Astrocyte (in vitro differentiated cells and primary cell): ENCODE measurements at regions not wholly inside any gene's neighbourhood (a gene's known extent, or its start where the extent isn't known, plus 50 kb on each side); places are given as distances from the start of the nearest gene placed in this dataset.

Experiments used
- DNase-seq: peaks from one replicate; pipeline ENCODE4 v3.0.0-alpha.2; 2010; ENCODE audit warnings: low read depth
- FAIRE-seq: peaks from 2 replicates; lab custom pipeline; 2011; peaks lifted over from hg19 to GRCh38; lab: Jason Lieb, UNC
- H2AFZ ChIP-seq: 2 replicates; pipeline ENCODE4 v1.6.0; 2012; ENCODE audit warnings: low read depth, low read length, inconsistent platforms
- H3K27ac ChIP-seq: 2 replicates; pipeline ENCODE4 v1.5.1; 2011; ENCODE audit warnings: low read depth, low read length, inconsistent platforms
- H3K27me3 ChIP-seq: 2 replicates; pipeline ENCODE4 v1.6.0; 2011; ENCODE audit warnings: low read length, inconsistent platforms; ENCODE audit not compliant: insufficient read depth
- H3K36me3 ChIP-seq: 2 replicates; pipeline ENCODE4 v1.5.1; 2011; ENCODE audit warnings: low read length, inconsistent platforms; ENCODE audit not compliant: insufficient read depth
- H3K4me1 ChIP-seq: 2 replicates; pipeline ENCODE4 v1.5.1; 2011; ENCODE audit warnings: low read length, inconsistent platforms; ENCODE audit not compliant: insufficient read depth
- H3K4me2 ChIP-seq: 2 replicates; pipeline ENCODE4 v1.6.0; 2012; ENCODE audit warnings: low read length, inconsistent platforms
- H3K4me3 ChIP-seq: 2 replicates; pipeline ENCODE4 v1.5.1; 2011; ENCODE audit warnings: low read depth, mild to moderate bottlenecking, low read length, inconsistent platforms; ENCODE audit not compliant: insufficient read depth
- H3K79me2 ChIP-seq: 2 replicates; pipeline ENCODE4 v1.6.0; 2012; ENCODE audit warnings: mild to moderate bottlenecking, low read length, inconsistent platforms; ENCODE audit not compliant: insufficient read depth
- H3K9ac ChIP-seq: 2 replicates; pipeline ENCODE4 v1.6.0; 2012; ENCODE audit warnings: mild to moderate bottlenecking, low read length, inconsistent platforms
- H3K9me3 ChIP-seq: 2 replicates; pipeline ENCODE4 v1.5.1; 2012; ENCODE audit warnings: low read depth, mild to moderate bottlenecking, low read length, inconsistent platforms; ENCODE audit not compliant: insufficient read depth
- H4K20me1 ChIP-seq: 2 replicates; pipeline ENCODE4 v1.6.0; 2012; ENCODE audit warnings: low read length, inconsistent platforms; ENCODE audit not compliant: insufficient read depth
- H3K27ac Mint-ChIP-seq: one replicate; pipeline ENCODE4 v1.8.0; 2021; ENCODE audit warnings: mild to moderate bottlenecking, mixed read lengths; ENCODE audit not compliant: unreplicated experiment
- H3K27me3 Mint-ChIP-seq: one replicate; pipeline ENCODE4 v1.8.0; 2021; ENCODE audit warnings: low read depth, mixed read lengths; ENCODE audit not compliant: unreplicated experiment
- H3K36me3 Mint-ChIP-seq: one replicate; pipeline ENCODE4 v1.8.0; 2021; ENCODE audit warnings: low read depth, mixed read lengths; ENCODE audit not compliant: unreplicated experiment
- H3K4me1 Mint-ChIP-seq: one replicate; pipeline ENCODE4 v1.8.0; 2021; ENCODE audit warnings: low read depth, mixed read lengths; ENCODE audit not compliant: unreplicated experiment
- H3K4me3 Mint-ChIP-seq: one replicate; pipeline ENCODE4 v1.8.0; 2021; ENCODE audit warnings: mild to moderate bottlenecking, moderate library complexity, mixed read lengths; ENCODE audit not compliant: unreplicated experiment
- H3K9me3 Mint-ChIP-seq: one replicate; pipeline ENCODE4 v1.8.0; 2021; ENCODE audit warnings: mild to moderate bottlenecking, mixed read lengths; ENCODE audit not compliant: unreplicated experiment
- CTCF ChIP-seq: IDR thresholded peaks from 2 replicates; pipeline ENCODE4 v1.5.1; 2011; ENCODE audit warnings: low read depth, mild to moderate bottlenecking, inconsistent platforms, low read length, moderate library complexity; ENCODE audit not compliant: insufficient read depth
- EZH2 ChIP-seq: IDR thresholded peaks from 2 replicates; pipeline ENCODE4 v1.6.1; 2012; ENCODE audit warnings: mild to moderate bottlenecking, low read length, inconsistent platforms; ENCODE audit not compliant: insufficient read depth

DNA sequence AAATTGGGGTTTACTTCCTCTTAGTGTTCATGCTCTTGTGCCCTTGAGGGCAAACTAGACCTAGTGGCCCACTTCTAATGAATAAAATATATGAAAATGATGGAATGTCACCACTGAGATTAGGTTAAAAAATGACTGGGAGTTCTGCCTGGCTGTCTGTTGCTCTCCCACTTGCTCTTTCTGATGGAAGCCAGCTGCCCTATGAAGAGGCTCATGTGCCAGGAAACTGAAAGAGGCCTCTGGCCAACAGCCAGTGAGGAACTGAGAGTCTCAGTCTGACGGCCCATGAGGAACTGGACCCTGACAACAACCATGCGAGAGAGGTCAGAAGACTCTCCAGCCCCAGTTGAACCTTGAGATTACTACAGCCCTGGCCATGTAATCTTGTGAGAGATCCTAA, 107.1 kb upstream of the FHIT start:
- Mint-ChIP-seq H3K9me3 (peaks cover 5% of the 10 kb centered on the region), H3K27me3 (no peaks in the 10 kb centered on the region), H3K27ac (no peak overlapping the region), H3K36me3 (no peaks in the 10 kb centered on the region), H3K4me3 (no peak overlapping the region), H3K4me1 (peaks cover 8% of the 10 kb centered on the region)
- Histone ChIP-seq H3K27me3 (no peaks in the 10 kb centered on the region), H3K4me3 (no peak overlapping the region), H4K20me1 (no peaks in the 10 kb centered on the region), H3K27ac (no peak overlapping the region), H3K79me2 (no peaks in the 10 kb centered on the region), H3K9ac (no peak overlapping the region), H3K9me3 (no peaks in the 10 kb centered on the region), H3K4me1 (no peaks in the 10 kb centered on the region), H3K4me2 (no peak overlapping the region), H3K36me3 (no peaks in the 10 kb centered on the region), H2AFZ (no peak overlapping the region)
- no peak for FAIRE-seq
- TF ChIP-seq EZH2: no peak
- TF ChIP-seq CTCF: no peak
- no peak for DNase-seq

DNA sequence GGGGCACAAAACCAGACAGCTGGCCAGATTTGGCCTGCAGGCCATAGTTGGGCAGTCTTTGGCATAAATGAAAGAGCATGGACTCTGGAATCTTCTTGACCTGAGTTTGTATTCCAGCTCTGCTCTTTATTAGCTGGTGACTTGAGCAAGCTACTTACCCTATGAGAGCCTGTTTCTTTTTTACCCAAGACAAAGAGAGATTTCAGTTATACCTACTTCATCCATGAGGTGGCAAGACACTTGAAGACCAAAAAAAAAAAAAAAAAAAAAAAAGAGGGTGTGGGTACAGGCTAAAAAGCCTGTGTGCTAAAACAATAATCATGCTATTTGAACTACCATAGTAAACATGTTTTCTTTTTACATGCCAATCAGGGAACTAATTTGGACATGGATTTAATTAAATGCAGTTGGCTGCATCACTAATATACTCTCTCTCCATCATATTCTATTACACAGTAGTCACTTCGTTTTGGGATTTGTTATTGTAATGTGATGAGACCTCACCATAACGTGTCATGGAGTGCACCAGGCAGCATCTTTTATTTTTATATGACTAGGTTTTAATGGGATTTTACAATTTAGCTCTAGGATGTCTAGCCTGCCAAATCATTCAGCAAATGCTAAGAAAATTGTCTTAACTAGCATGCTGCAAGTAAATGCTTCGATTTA, 109.2 kb upstream of the FHIT start:
- H4K20me1 ChIP-seq: no peaks in the 10 kb centered on the region
- no peaks in the 10 kb centered on the region for H3K4me1 ChIP-seq
- no peaks in the 10 kb centered on the region for H3K79me2 ChIP-seq
- no peak overlapping the region for H3K4me2 ChIP-seq
- H3K9me3 ChIP-seq: no peaks in the 10 kb centered on the region
- no peaks in the 10 kb centered on the region for H3K27me3 ChIP-seq
- H3K27ac ChIP-seq: no peak overlapping the region
- H2AFZ ChIP-seq: no peak overlapping the region
- Mint-ChIP-seq H3K36me3 (no peaks in the 10 kb centered on the region), H3K9me3 (peaks cover 5% of the 10 kb centered on the region), H3K4me3 (no peak overlapping the region), H3K27me3 (no peaks in the 10 kb centered on the region), H3K27ac (no peak overlapping the region), H3K4me1 (peaks cover 3% of the 10 kb centered on the region)
- H3K9ac ChIP-seq: no peak overlapping the region
- DNase-seq (no peak), FAIRE-seq (no peak)
- no peak for TF ChIP-seq CTCF
- no peak for TF ChIP-seq EZH2
- no peaks in the 10 kb centered on the region for H3K36me3 ChIP-seq
- H3K4me3 ChIP-seq: no peak overlapping the region

DNA sequence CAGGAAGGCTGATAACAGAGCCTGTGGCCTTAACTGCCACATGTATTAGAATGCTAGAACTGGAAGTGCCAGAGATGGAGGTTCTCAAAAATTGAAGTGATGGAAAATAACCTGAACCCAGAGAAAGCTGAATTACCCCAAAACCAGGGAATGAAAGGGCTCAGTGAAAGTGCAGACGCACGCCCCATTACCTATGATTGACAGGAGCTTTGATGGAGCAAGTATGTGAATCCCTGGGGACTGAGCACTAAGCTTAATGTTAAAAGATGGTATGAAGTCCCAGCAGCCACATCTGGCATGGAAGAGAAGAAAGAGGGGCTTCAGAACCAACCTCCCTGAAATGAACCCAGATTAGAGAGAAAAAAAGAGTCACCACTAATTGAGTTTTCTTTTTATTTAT, 118.4 kb upstream of the FHIT start:
- no peaks in the 10 kb centered on the region for H4K20me1 ChIP-seq
- no peaks in the 10 kb centered on the region for H3K4me1 ChIP-seq
- no peak overlapping the region for H3K4me3 Mint-ChIP-seq
- H3K4me3 ChIP-seq: no peak overlapping the region
- H3K27ac Mint-ChIP-seq: no peak overlapping the region
- H2AFZ ChIP-seq: no peak overlapping the region
- H3K27me3 ChIP-seq: peaks cover 6% of the 10 kb centered on the region
- FAIRE-seq (no peak), DNase-seq (no peak)
- H3K27ac ChIP-seq: no peak overlapping the region
- peaks cover 9% of the 10 kb centered on the region for H3K9me3 Mint-ChIP-seq
- H3K9ac ChIP-seq: no peak overlapping the region
- TF ChIP-seq EZH2 (no peak), CTCF (no peak)
- H3K4me2 ChIP-seq: no peak overlapping the region
- H3K79me2 ChIP-seq: no peaks in the 10 kb centered on the region
- H3K36me3 ChIP-seq: no peaks in the 10 kb centered on the region
- H3K36me3 Mint-ChIP-seq: no peaks in the 10 kb centered on the region
- no peaks in the 10 kb centered on the region for H3K4me1 Mint-ChIP-seq
- H3K9me3 ChIP-seq: no peaks in the 10 kb centered on the region
- H3K27me3 Mint-ChIP-seq: no peaks in the 10 kb centered on the region
